Astrocyte of the spinal cord (primary cell): ENCODE measurements at regions not wholly inside any gene's neighbourhood (a gene's known extent, or its start where the extent isn't known, plus 50 kb on each side); places are given as distances from the start of the nearest gene placed in this dataset.
A peak's percentile ranks its signal among the peaks of the same experiment; 100 is the strongest.

Experiments
- DNase-seq: peaks from one replicate; pipeline ENCODE4 v3.0.0; 2011; ENCODE audit warnings: low read depth, low spot score
- H3K4me3 ChIP-seq: 2 replicates; pipeline ENCODE4 v1.5.1; 2011; ENCODE audit warnings: low read depth, mild to moderate bottlenecking, low read length, moderate library complexity
- CTCF ChIP-seq: IDR thresholded peaks from 2 replicates; pipeline ENCODE4 v1.5.1; 2012; ENCODE audit warnings: low read depth, mild to moderate bottlenecking, low read length, inconsistent platforms
- in situ Hi-C: cut with HindIII; loops from 2 replicates; pipeline ENCODE4 v1.10.0; 2017; ENCODE audit warnings: low sequenced_read_pairs

DNA sequence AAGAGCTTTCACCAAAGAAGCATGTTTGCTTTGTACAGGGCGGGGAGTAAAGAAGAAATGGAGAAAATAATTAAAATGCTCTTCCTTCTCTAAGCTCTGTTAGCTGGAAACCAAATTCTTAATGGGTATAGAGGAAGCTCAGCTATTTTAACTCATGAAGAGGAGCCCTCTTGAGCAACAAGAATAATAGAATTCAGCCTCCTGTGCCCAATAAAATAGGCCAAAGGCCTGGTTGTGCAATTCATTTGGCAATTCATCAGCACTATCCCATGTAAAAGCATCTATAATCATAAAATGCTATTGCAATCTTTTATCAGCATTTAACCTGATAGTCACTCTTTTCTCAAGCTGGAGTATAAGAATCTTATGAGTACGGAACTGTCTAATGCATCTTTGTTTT lies 133.6 kb upstream of the CDH6 start:
- in situ Hi-C loops = no loop called here
- no peak for TF ChIP-seq CTCF
- H3K4me3 ChIP-seq = no peak overlapping the region
- no peak for DNase-seq

DNA sequence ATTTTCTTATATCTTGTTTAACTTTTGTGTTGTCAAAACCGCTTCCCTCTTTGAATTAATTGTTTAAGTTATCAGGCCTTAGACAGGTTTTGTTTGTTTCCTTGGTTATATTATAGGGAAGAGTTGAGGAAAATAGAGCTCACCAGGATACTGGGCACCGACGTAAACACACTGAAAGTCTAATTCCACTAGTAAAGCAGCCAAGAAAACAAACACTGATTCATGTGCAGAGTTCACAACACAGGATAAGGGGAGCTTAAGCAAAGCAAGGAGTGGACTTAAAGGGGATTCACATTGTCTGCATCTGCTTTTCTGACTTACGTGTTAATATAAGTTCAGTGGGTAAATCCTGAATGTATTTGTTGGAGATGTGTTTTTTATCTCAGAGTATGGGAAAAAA lies 139.0 kb upstream of the CDH6 start:
- TF ChIP-seq CTCF = no peak
- in situ Hi-C loops = no loop called here
- DNase-seq = no peak
- no peak overlapping the region for H3K4me3 ChIP-seq

DNA sequence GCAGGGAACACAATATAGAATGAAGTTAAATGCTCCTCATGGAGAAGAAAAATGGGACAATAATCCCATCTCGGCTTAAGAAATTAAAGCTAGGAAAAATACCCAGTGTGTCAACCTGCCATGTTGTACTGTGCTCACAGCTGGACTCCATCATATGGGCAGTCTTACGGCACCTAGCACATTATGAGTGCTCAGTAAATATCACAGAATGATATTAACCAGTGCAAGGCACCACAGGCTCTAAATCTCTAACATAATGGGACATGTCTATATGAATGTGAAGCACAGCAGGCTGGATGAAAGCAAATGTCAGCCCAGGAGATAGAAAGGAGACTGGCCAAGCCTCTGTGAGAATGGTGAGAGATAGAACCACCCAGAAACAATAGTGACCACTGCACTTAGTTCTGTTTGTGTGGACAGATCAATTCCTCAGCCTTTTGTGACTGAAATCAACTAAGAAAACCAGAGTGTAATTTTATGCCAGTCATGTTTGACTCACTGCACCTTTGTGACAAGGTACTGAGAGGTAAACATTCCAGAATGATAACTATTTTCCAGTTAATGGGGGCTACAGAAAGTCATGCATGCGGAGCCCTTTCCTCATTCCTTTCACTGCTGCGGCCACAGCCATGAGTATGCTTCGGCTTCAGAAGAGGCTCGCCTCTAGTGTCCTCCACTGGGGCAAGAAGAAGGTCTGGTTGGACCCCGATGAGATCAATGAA lies 140.4 kb upstream of the CDH6 start:
- H3K4me3 ChIP-seq = no peak overlapping the region
- no peak for DNase-seq
- TF ChIP-seq CTCF = no peak
- in situ Hi-C loops = no loop called here

- in situ Hi-C loops = no loop called here
- no peak overlapping the region for H3K4me3 ChIP-seq
- no peak for DNase-seq
- TF ChIP-seq CTCF = no peak
Measured at GRCh38 chr5:31051316-31051715, 142.2 kb upstream of the CDH6 start.

GRCh38 chr5:31049936-31050704 lies 143.4 kb upstream of the CDH6 start:
- TF ChIP-seq CTCF = no peak
- DNase-seq = peak; percentile 18
- in situ Hi-C loops = no loop called here
- no peak overlapping the region for H3K4me3 ChIP-seq

- TF ChIP-seq CTCF = no peak
- H3K4me3 ChIP-seq = no peak overlapping the region
- no peak for DNase-seq
- in situ Hi-C loops = no loop called here
Measured at GRCh38 chr5:31049461-31049860, 144.0 kb upstream of the CDH6 start.
